GM19372 (cell line): ENCODE measurements at regions not wholly inside any gene's neighbourhood (a gene's known extent, or its start where the extent isn't known, plus 50 kb on each side); places are given as distances from the start of the nearest gene placed in this dataset.
"Not testable (repeated sequence)": the region's sequence is repeated elsewhere in the genome, so short reads cannot be mapped to it uniquely, and the experiment has no call there.

Source experiments
- ATAC-seq: cut with Tn5 transposase; IDR thresholded peaks from one replicate; pipeline ENCODE4 v1.9.1; 2021; ENCODE audit warnings: mild to moderate bottlenecking, low read depth, moderate library complexity; ENCODE audit not compliant: unreplicated experiment

DNA sequence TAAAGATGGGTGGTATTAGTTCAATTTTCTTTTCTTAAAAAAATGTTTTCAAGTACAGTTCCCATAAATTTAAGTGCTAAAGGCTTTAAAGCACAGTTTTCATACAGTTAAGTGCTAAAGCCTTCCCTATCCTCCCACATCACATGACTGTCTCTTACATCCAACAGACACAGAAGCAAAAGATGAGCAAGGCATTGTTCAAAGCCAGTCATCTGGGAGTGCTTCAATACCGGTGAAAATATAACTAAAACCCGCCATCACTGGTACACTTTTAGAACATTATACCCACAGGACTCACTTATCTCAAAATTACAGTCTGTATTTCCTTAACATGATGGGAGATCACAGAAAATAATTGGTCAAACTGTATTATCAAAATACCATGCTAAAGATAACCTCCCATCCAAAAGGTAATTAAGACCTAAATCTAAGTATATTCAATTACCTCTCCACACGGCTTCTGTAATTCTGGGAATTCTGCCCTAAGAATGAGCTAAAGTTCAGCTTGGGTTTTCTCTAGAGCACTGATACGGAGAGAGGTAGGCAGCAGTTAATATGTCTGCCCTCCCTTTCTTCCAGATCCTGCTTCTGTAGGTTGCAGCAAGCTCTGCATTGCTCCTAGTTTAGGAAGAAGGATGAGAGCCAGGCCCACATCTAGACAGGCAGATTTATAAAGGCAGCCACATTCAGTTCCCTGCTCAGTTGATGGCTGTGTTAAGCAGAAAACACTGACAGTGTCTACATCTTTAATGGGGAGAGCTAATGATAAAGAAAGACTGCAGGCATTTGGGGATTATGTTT, 474.8 kb upstream of the PFKP start:
- no peak for ATAC-seq

DNA sequence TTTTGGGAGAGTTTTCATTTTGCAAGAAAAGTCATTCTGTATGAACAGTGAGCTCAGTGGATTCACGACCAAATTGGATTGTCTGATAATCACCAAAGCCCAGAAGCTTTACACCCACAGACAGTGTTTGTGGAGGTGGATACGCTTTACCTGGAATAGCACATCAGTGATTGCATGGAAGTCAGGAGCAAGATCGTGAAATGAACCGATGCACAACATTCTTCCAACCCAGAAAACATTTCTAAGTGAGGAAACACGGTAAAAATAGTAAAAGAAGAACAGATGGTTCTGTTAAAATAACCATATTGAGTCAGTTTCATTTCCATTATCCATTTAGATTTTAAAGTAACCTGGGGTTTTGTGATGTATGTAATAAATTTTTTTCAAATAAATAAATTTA, 478.2 kb upstream of the PFKP start:
- ATAC-seq = no peak

DNA sequence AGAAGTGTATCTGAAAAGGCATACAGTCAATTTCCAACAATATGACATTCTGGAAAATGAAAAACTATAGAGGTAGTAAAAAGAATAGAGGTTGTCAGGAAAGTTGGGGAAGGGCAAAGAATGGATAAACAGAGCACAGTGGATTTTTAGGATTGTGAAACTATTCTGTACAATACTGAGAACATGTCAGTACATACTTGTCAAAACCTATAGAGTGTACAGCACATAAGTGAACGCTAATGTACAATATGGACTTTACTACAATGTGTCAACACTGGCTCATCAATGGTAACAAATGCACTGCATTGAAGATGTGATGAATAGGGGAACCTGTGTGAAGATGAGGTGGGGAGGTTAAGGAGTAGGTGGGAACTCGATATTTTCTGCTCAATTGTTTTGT, 483.0 kb upstream of the PFKP start:
- no peak for ATAC-seq

DNA sequence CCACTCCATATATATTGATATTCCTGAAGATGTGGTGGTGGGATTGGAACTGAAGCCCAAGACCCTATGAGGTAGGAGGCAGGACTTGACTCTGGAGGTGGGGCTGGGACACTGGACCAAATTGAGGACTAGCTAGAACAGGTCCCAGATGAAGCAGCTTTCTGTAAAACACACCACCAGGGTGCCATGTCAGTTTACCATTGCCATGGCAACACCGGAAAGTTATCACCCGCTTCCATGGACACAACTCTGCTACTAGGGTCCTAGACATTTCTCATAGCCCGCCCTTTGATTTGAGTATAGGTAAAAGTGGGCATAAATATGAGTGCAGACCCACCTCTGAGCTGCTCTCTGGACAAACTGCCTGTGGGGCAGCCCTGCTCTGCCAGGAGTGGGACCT, 490.5 kb upstream of the PFKP start:
- ATAC-seq = no peak

DNA sequence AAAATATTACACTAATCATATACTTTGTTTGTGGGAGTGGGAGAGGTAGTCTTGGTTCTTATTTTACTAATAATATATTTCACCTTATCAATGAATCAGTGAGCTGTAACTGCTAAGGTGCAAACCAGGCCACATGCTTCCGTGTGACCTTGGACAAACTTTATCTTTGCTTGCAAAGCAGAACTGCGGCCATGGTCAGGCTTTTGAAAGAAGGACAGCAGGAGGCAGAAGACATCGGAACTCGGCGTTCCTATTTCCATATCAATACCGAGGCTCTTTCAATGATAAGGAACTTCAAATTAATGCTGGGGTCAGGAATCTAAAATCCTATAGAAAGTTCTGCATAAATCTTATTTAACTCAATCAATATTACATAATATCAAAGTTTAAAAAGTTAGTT, 491.9 kb upstream of the PFKP start:
- no peak for ATAC-seq

- no peak for ATAC-seq
Observed at GRCh38 chr10:2572611-2573010, 494.7 kb upstream of the PFKP start.

- peak; percentile 72 for ATAC-seq
Observed at GRCh38 chr10:2556883-2557282, 510.5 kb upstream of the PFKP start.

GRCh38 chr10:2548071-2548470, 519.3 kb upstream of the PFKP start:
- no peak for ATAC-seq

DNA sequence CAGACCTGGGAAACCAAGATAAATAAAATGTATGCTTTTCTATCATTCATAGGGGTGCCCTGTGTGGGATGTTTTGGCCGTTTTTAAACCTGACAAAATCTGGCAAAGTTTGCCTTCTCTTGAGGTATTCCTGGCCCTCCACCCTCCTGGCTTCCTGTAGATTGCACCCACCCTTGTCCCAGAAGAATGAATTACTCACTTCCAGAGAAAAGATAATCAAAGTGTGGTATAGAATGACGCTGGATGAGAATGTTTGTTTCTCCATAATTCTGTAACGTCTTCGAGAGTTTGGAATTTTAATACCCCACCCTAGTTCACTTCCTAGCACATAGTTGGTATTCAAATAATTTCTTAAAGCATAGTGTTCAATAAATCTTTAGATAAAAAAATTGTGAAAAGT, 519.7 kb upstream of the PFKP start:
- no peak for ATAC-seq

- ATAC-seq = not testable (repeated sequence)
Observed at GRCh38 chr10:2546894-2547293, 520.5 kb upstream of the PFKP start.

DNA sequence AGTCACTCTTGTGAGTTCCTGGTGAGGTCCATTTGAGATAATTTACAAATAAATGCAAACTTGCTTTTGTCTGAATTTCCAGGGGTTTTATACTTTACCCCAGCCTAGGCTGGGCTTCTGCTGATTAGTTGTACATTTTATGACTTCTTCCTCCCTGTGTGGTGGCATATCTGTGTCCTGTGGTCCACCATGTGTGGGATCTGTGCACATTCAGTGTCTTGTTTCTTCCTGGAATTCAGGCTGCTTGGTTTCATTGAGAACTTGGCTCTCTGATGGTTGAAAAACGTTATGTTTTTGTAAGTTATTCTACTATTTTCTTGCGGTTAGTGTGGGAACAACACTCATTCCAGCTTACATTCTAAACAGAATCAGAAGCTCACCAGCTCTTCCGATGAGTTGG, 523.4 kb upstream of the PFKP start:
- no peak for ATAC-seq

- no peak for ATAC-seq
Observed at GRCh38 chr10:2543142-2543886, 524.0 kb upstream of the PFKP start.

DNA sequence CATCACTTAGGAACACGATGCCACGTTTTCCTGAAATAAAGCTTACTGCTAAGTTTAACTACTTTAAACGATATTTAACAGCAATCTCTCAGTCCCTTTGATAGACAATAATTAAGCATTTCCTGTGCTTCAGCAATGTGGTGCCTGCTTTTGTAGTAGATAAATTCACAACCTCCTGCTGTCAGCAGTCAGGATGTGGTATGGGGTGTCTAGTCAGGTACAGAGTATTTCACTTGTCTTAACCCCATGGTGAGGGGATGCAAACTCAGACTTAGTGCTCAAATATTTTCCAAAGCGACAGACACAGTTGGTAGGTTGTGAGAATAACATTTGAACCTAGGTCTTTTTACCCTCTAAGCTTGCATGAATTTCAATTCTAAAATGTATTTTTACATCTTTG, 526.2 kb upstream of the PFKP start:
- ATAC-seq = no peak

DNA sequence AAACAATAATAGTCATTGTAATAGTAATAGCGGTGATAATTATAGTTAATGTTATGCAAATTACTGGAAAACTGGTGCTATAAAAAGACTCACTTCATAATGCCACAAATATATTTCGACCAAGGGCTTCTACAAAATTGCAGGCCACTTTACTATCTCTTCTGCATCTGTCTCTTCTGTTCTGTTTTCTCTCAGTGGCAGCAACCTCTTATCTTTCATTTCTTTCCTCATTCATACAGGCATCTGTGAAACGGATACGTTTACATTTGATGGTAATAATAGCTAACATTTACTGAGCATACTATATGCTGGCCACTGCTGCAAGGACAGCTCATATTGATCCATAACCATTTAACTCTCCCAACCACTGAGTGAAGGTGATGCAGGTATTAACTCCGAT, 537.4 kb upstream of the PFKP start:
- no peak for ATAC-seq

GRCh38 chr10:2525781-2526180, 541.6 kb upstream of the PFKP start:
- ATAC-seq = no peak

DNA sequence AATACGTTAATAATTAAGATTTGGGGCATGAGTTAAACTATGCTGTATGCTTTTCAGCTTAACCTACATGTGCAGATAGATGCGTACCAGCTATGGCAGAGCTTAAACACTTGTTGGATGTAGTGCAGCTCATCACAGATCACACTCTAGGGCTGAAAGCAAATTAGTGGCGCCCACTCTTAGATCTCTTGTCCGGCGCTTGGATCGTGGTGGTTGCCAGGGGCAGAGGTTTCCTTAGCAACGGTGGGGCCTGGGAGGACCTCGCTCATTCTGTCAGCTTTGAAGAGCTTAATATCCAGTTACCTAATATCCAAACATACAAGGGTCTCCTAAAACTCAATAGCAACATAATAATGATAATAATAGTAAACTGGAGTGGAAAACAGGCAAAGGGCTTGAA, 548.2 kb upstream of the PFKP start:
- ATAC-seq = no peak

- ATAC-seq = no peak
Observed at GRCh38 chr10:2509081-2509531, 558.2 kb upstream of the PFKP start.

DNA sequence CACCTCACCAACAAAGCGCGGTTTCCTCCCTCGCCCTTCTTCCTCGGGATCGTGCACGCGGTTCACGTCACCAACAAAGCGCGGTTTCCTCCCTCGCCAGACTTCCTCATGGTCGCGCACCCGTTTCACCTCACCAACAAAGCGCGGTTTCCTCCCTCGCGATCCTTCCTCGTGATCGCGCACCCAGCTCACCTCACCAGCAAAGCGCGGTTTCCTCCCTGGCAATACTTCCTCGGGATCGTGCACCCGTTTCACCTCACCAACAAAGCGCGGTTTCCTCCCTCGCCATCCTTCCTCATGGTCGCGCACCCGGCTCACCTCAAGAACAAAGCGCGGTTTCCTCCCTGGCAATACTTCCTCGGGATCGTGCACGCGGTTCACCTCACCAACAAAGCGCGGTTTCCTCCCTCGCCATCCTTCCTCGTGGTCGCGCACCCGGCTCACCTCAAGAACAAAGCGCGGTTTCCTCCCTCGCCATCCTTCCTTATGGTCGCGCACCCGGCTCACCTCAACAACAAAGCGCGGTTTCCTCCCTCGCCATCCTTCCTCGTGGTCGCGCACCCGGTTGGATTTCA, 565.9 kb upstream of the PFKP start:
- ATAC-seq = not testable (repeated sequence)

DNA sequence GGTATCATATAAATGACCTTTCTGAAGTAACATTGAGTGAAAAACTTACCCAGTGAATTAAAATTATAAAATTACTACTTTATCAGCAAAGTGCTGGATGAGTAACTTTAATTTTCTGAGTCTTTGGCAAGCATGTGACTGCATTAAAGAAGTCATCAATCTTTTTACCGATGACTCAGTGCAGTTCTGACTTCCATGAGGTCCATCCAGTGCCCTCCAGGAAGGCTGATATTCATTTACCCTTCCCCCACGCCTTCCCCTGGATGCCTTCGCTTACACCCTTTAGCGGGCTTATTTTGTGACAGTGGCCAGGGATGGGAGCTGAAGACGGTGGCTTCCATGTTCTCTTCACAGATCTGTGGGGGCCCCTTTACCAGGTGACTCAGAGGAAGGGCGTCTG, 572.9 kb upstream of the PFKP start:
- ATAC-seq = no peak

GRCh38 chr10:2488446-2489005, 578.8 kb upstream of the PFKP start:
- no peak for ATAC-seq

GRCh38 chr10:2487921-2488320, 579.4 kb upstream of the PFKP start:
- ATAC-seq = no peak
